ENCODE measurements at regions not wholly inside any gene's neighbourhood (a gene's known extent, or its start where the extent isn't known, plus 50 kb on each side); places are given as distances from the start of the nearest gene placed in this dataset.
"Not testable (repeated sequence)": the region's sequence is repeated elsewhere in the genome, so short reads cannot be mapped to it uniquely, and the experiment has no call there.

DNA sequence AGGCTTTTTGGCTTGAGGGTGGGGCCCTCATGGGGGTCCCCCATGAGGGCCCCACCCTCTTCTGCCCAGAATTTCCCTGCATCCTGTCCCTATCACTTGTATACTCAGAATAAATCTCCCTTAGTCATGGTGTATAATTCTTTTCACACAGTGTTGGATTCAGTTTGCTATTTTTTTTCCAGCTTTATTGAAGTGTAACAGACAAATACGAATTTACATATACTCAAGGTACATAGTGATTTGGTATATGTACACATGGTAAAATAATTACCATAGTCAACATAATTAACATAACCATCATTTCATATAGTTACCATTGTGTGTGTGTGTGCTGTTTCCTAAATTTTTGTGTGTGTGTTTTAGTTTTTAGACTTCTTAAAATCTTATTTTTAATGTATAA is 289.4 kb downstream of the CNTNAP3B start:
- DNase-seq (ENCODE audit: low read depth), result not testable (repeated sequence)

DNA sequence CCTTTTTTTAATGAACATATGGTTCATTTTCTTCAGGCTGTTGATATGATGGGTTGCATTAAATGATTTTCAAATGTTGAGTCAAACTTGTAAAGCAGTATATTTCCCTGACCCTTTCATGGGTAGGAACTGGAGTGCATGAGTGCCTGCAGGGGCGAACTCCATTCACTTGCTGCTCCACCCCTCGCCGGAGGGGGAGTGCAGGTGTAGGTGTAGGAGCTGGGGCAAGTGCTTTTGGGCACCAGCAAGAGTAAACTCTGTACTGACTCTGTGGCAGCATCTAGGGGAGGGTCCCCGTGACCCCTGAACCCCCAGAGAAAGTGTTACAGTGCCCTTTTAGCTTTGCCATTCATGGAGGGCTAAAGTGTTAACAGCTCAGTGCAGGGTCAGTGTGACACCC is 290.3 kb downstream of the CNTNAP3B start:
- not testable (repeated sequence) for DNase-seq (ENCODE audit: low read depth)

DNA sequence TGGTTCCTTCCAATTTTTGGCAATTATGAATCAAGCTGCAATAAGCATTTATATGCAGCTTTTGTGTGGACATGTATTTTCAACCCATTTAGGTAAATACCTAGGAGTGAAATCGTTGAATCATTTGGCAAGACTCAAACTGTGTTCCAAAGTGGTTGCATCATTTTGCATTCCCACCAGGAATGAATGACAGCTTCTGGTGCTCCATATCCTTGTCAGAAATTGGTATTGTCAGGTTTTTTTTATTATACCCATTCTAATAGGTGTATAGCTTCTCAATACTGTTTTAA is 290.7 kb downstream of the CNTNAP3B start:
- DNase-seq (ENCODE audit: low read depth), result not testable (repeated sequence)

DNA sequence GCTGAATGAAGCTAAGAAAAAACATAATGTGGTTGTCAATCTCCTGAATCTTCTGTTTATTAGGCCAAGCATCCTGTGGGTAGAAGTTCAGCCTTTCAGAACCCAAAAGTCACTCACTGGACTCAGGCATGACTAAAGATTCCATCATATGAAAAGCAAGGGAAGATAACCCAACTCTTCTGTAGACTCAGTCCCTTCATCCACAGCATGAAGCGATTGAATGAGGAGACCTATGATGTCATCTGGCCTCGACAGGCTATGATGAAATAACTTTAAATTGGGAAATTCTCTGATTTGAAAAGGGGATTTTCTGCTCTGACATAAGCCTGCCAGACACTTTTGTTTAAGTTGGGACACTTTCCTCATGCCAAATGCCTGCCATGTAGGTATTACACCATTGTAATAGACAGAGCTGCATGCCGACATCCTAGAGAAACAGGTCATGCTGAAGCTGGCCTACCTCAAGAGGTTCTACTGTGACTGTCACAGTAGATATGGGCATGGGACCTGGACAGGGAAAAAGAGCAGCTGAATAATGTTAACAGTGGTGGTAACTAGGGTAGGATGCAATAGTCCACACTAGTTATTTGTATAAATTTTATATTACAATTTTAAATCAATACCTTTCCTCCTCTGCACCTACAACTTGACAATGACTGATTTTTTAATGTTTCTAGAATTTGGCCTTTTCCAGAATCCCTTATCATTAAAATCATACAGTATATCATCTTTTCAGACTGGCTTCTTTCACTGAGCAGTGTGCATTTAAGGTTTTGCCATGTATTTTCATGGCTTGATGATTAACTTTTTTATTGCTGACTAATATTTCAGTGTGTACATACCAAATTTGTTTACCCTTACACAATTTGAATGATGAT is 291.3 kb downstream of the CNTNAP3B start:
- not testable (repeated sequence) for DNase-seq (ENCODE audit: low read depth)

DNA sequence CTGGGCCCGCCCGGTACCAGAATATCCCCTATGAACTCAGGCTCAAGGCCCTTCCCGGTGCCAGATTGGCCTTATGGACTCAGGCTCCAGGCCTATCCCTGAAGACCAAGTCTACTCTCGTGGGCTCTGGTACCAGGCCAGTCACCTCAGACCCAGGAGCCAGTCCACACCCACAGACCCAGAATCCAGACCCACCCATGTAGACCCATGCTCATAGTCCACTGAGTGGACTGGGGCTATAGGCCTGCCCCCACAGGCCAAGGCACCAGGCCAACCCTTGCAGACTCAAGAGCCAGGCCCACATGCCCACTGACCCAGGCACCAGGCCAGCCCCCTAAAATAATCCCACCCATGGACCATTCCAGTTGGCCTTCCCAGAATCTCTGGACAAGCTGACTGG is 296.1 kb downstream of the CNTNAP3B start:
- not testable (repeated sequence) for DNase-seq (ENCODE audit: low read depth)

DNA sequence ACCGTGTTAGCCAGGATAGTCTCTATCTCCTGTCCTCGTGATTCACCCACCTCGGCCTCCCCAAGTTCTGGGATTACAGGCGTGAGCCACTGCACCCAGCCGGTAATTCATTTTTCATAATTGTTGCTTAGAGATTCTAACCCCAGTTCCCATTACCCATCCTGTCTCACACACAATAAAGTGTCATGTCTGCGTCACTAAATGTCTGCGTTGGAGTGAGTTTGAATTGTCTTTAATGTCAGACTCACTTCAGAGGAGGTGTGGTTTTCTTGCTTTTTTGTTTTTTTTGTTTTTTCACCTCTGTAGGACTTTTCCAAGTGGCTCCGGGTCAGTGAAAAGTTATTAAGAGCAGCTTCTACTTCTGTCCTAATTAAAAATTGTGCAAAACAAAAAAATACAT is 304.5 kb downstream of the CNTNAP3B start:
- DNase-seq (ENCODE audit: low read depth), result not testable (repeated sequence)

DNA sequence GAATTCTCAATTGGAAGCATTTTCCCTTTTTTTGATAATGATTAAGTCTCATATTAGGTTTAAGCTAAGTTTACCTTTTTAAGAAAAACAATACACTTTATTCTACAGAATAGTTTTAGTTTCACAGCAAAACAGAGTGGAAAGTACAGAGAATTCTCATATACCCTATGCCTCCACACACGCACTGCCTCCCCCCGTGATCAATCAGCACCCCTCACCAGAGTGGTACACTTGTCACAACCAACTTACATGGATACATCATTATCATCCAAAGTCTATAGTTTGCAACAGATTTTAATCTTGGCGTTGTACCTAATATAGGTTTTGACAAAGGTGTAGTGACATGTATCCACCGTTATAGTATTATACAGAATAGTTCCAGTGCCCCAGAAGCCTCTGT is 326.5 kb downstream of the CNTNAP3B start:
- not testable (repeated sequence) for DNase-seq (ENCODE audit: low read depth)

DNA sequence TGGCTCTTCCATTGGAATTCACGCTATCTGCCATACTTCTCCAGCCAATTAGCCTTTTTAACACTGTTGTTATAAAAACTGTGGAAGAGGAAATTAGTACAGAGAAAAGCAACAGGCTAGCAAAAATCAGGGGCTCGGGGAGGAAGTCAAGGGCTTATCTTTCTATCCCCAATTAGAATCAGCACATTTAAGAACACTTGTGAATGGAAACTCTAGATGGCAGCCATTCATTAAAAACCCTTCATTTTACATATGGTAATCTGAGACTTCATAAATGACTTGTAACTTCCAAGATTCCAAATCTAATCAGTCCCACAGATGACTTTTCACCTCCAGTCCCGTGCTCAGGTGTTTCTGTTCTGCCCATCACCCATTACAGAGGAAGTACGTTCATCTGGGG is 330.5 kb downstream of the CNTNAP3B start:
- DNase-seq (ENCODE audit: low read depth), result not testable (repeated sequence)

DNA sequence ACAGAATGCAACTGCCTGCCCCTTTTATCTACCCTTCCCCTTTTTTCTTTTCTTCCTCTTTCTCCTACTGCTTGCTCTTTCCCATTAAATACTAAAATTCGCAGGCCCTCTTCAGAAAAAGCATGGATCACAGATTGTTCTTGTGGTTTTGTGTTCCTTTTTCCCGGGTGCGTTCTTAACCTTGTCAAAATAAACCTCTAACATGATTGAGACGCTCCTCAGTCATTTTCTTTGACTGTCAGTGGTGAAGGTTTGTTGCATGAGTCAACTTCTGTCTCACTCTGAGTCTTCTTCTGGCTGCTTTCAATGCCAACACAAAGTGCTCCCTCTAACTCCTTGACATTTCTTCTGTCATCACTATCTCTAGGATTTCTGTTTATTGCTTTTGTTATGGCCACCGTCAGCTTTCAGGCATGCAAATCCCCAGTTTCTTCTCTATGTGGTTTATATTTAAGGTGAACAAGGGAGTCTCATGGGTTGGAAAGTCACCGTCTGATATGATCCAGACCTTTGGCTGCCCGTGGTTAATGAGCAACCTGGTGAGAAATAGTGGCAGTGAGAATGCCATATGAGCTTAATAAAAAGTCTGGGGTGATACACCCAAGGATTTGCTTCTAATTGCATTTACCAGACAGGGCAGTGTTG is 338.4 kb downstream of the CNTNAP3B start:
- DNase-seq (ENCODE audit: low read depth), result not testable (repeated sequence)

DNA sequence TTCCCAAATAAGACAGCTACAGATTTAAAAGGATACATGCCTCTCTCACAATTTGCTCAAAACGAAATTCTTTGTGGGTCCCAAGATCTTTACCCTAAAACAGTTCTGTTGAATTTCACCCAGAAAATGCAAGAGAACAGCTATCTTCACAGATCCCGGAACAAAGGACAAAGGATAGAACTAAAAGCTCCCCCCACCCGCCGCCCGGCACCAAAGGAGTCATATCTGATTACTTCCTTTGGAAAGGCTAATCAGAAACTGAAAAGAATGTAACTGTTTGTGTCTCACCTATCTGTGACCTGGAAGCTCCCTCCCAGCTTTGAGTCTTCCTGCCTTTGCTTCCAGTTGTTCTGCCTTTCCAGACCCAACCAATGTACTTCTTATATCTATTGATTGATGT is 339.2 kb downstream of the CNTNAP3B start:
- not testable (repeated sequence) for DNase-seq (ENCODE audit: low read depth)

DNA sequence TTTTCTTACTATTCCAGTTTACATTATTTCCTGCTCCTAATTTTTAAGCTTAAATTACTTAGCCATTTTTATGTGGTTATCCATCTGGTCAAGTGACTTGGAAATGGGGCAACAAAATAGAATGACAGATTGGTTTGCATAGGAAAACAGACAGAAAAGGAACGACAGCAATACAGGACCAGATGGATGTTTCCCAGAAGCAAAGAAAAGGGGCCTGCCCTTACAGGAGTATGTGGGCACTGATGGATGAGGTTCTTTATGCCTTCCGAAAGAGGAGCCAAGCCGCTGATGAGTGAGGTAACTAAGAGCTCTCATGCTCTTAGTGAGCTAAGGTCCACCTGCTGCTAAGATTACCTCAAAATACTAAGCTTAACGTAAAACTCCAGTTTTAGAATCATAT is 339.8 kb downstream of the CNTNAP3B start:
- not testable (repeated sequence) for DNase-seq (ENCODE audit: low read depth)

DNA sequence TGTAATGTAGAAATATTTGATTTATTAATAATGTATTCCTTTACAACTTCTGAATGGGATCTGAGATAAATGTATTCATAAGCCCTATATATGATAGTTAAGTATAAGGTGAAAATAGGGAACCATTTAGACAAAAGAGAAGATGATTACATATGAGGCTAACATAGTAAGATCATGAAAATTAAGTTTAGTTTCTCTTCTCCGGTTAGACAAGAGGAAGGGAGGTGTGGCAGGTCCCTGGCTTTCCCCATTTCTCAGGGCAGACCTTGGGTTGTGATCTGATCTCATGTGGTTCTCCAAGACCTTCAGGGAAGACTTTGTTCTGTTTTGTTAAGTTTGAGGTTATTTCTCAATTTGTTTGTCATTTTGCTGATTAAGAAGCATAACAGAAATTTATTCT is 341.3 kb downstream of the CNTNAP3B start:
- not testable (repeated sequence) for DNase-seq (ENCODE audit: low read depth)

DNA sequence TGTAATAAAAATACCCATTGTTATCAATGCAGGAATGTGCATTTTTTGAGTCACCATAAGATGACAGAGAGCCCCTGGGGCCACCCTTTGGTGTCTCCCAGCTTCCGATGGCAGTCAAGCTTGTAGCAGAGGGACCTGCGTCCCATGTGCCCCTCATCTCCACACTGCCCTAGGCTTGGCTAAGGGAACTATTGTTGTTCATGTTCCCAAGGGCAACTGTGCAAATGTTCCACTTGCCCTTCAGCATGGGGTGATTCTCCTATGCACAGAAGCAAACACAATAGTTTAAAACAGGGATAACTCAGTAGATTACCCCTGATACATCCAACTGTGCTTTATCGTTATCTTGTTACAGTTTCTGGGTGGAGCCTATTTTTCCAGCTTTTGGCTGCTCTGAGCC is 342.0 kb downstream of the CNTNAP3B start:
- not testable (repeated sequence) for DNase-seq (ENCODE audit: low read depth)

DNA sequence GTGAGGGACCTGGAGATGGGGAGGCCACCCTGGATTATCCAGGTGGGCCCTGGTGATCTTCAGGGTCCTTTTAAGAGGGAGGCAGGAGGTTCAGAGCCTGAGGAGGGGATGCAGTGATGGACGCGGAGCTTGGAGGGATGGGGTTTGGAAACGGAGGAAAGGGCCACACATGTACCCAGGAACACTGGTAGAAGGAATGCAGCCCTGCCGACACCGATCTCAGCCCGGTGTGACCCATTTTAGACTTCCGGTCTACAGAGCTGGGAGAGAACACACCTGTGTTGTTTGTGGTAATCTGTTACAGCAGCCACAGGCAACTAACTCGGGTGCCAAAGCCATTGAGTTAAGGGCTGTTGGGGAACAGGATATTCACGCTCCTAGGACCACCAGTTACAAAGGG is 345.2 kb downstream of the CNTNAP3B start:
- DNase-seq (ENCODE audit: low read depth), result not testable (repeated sequence)

DNA sequence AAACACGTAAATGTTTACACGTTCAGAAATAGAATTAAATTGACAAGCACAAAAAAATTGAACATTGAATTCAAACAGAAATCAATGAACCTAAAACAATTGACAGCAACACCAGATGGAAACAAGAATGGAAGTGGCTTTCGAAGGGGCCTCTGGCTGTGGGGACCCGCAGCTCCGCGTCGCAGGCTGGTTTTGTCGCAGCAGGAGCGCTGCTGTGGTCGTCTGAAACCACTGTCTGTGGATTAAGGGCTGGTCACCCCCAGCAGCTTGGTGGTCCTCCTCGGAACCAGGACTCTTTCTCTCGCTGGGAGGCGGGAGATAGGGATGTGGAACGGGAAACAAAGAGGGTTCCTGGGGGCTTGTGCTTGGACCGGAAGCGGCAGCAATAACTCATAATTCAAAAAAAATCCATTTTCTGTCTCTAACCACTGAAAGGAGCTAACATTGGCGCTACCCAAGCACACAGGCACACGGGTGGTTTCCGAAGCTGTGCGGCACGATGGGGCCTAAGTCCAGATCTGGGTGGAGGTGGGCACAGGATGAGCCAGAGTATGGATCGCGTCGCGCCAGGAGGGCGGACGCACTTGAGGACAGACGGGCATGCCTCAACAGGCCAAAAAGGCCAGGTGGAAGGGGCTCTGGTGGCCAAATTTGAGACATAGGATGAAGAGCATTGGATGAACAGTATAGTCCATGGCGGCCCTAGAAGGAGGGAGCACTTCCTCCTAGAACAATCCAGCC is 346.0 kb downstream of the CNTNAP3B start:
- not testable (repeated sequence) for DNase-seq (ENCODE audit: low read depth)

DNA sequence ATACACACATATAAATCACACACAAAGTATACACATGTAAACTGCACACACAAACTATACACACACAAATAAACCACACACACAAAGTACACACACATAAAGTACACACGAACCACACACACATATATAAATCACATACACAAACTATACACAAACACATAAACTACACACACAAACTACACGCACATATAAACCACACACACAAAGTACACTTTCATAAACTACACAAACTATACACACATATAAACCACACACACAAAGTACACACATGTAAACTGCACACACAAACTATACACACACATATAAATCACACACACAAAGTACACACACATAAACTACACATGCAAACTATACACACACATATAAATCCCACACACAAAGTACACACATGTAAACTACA is 347.3 kb downstream of the CNTNAP3B start:
- not testable (repeated sequence) for DNase-seq (ENCODE audit: low read depth)

DNA sequence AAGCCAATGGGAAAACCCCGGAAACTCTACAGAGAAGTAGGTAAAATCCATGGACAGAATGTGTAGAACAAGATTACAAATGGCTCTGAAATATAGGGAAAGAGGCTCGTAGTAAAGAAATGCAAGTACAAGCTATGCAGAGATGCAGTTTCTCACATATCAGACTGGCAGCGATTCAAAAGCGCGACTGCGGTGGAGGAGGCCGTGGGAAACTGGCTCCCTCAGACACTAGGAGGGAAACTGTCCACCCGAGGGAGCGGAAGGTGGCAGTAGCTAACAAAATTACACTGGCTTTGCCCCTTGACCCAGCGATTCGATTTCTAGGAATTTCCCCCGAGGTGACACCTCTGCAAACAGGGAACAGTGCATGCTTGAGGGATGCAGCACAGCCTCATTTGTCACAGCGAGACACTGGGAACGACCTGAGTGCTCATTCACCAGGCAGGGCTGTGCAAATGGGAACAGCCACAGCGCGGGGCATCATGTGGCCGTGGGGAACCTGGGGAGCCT is 349.3 kb downstream of the CNTNAP3B start:
- DNase-seq (ENCODE audit: low read depth), result not testable (repeated sequence)

DNA sequence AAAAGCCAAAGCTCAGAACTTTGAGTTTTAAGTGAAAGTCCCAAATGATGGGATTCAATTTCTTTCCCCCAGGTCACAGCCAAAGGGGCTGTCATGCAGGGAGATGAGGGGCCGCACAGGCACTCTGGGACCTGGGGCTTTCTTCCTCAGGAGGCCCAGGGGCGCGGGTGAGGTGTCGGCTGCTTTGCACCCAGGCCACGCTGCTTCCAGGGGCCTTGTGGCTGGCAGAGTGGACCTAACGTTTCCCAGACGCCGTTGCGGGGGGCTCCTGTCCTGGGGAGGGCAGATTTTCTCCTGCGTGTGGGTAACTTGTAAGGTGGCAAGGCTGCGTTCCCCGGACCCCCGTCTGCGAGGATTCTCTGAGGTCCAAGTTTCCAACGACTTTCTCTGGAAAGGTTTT is 350.0 kb downstream of the CNTNAP3B start:
- not testable (repeated sequence) for DNase-seq (ENCODE audit: low read depth)

DNA sequence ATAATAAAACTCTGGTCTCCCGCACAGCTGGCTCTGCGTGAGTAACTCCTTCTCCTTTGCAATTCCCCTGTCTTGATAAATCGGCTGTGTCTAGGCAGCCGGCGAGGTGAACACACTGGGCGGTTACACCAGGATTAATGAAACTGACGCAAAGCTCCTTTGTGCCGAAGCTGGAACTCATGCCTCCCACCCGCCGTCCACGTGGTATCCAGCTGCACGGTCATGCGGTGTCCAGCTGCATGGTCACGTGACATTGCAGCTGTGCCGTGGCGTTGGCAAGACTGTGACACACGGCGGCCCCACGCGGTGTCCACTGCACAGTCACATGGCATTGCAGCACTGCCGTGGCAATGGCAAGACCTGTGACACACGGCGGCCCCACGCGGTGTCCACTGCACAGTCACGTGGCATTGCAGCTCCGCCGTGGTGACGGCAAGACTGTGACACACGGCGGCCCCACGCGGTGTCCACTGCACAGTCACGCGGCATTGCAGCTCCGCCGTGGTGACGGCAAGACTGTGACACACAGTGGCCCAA is 350.6 kb downstream of the CNTNAP3B start:
- not testable (repeated sequence) for DNase-seq (ENCODE audit: low read depth)

DNA sequence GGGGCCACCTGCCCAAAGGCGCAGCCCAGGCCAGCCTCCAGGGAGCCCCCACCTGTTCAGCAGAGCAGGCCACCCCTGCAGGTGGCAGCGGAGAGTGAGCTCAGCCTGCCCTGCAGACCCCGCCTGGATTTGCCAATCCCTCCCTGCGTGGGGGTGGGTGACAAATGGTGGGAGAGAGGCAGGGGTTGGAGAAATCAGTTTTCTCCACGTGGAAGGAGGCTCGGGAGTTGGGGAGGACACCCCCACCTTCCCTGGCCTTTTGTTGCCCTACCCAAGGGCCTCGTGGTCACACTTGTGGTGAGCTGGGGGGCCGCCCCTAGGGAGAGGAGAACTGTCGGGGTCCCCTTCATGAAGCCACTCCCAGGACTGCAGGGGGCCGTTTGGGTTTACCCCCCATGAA is 351.7 kb downstream of the CNTNAP3B start:
- not testable (repeated sequence) for DNase-seq (ENCODE audit: low read depth)

DNA sequence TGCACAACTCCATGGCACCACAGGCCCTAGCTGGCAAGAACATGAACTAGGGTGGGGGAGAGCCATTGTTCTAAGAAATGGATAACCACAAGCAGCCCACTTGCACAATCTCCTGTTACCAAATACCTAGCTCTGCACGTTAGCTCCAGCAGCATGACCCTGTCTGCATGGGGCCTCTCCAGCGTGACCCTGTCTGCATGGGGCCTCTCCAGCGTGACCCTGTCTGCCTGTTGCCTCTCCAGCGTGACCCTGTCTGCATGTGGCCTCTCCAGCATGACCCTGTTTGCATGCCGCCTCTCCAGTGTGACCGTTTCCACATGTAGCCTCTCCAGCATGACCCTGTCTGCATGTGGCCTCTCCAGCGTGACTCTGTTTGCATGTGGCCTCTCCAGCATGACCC is 356.7 kb downstream of the CNTNAP3B start:
- not testable (repeated sequence) for DNase-seq (ENCODE audit: low read depth)

DNA sequence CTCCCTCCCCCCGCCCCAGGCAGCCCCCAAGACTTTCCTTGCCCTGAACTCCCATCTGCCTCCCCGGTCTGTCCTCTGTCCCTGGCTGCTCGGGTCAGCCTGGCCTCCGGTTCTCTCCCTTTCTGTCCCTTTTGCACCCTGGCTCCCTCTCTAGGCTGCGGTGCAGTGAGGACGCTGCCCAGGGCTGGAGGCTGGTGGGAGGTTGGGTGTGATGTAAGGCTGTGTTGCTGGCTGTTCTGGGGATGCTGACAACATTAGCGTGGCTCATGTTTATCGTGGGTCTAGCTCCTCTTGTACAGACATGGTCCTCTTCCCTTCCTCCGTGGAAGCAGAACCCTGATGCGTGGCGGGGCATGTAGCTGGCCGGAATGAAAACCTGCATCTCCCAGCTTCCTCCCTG is 357.5 kb downstream of the CNTNAP3B start:
- not testable (repeated sequence) for DNase-seq (ENCODE audit: low read depth)

All from T follicular helper cell (primary cell).